Heart right ventricle (tissue), 16 donors: ENCODE measurements at regions not wholly inside any gene's neighbourhood (a gene's known extent, or its start where the extent isn't known, plus 50 kb on each side); places are given as distances from the start of the nearest gene placed in this dataset.
A peak's percentile ranks its signal among the peaks of the same experiment; 100 is the strongest.
"Not testable (repeated sequence)": the region's sequence is repeated elsewhere in the genome, so short reads cannot be mapped to it uniquely, and the experiment has no call there.

Experiments
- ATAC-seq, 8 donors: fragments of 200-7000 bp; cut with Tn5 transposase; one replicate each; pipeline ENCODE4 v1.9.1; 2020; ENCODE audit warnings: mild to moderate bottlenecking in 8 of 8, moderate library complexity in 8 of 8, moderate number of reproducible peaks in 1 of 8
- DNase-seq, 2 donors: peaks; one replicate each; pipeline ENCODE4 v3.0.0-alpha.2; 2020
- H3K27ac ChIP-seq, 10 donors: fragments of 200-600 bp; sonication (generic) in 2 of 10; one replicate each; pipeline versions ENCODE4 v1.5.0 to v1.8.0; 2020 to 2022; ENCODE audit warnings: mild to moderate bottlenecking in 3 of 10
- H3K27me3 ChIP-seq, 7 donors: fragments of 200-600 bp; one replicate each; pipeline ENCODE4 v1.8.0; 2021 to 2022; ENCODE audit warnings: mild to moderate bottlenecking in 2 of 7
- H3K36me3 ChIP-seq, 9 donors: fragments of 200-600 bp; sonication (generic) in 1 of 9; one replicate each; pipeline versions ENCODE4 v1.5.0 to v1.8.0; 2020 to 2022; ENCODE audit warnings: mild to moderate bottlenecking in 2 of 9
- H3K4me1 ChIP-seq, 9 donors: fragments of 200-600 bp; sonication (generic) in 1 of 9; one replicate each; pipeline versions ENCODE4 v1.5.0 to v1.8.0; 2020 to 2022; ENCODE audit warnings: mild to moderate bottlenecking in 4 of 9
- H3K4me3 ChIP-seq, 10 donors: fragments of 200-600 bp; sonication (generic) in 2 of 10; one replicate each; pipeline versions ENCODE4 v1.5.0 to v1.8.0; 2020 to 2022; ENCODE audit warnings: mild to moderate bottlenecking in 7 of 10, moderate library complexity in 2 of 10
- H3K9me3 ChIP-seq, 11 donors: fragments of 200-600 bp in 10 of 11; sonication (generic) in 2 of 11; one replicate each; pipeline versions ENCODE4 v1.5.0 to v1.8.0; 2013 to 2022; ENCODE audit warnings: mild to moderate bottlenecking in 2 of 11, control low read depth in 1 of 11, moderate library complexity in 1 of 11
- WGBS, 2 donors: extraction: QIAGEN DNeasy Blood & Tissue Kit; methylation state at CpG; one replicate each; pipeline ENCODE4 v1.1.7; 2013; ENCODE audit warnings: inconsistent platforms in 1 of 2; 5-methylcytosine and 5-hydroxymethylcytosine counted together
- intact Hi-C, 10 donors: fragments of 100-400 bp; cut with DNase I; formaldehyde crosslinking; loops; one replicate each; pipeline versions ENCODE4 v1.11.1 to v1.14.2; 2022
- TF ChIP-seq, protein P1 (sequence below), 9 donors: fragments of 200-600 bp; sonication (generic) in 2 of 9; IDR thresholded peaks; one replicate each; pipeline versions ENCODE4 v1.5.0 to v1.8.0; 2021 to 2022; ENCODE audit warnings: antibody characterized with exemption in 9 of 9, mild to moderate bottlenecking in 5 of 9, moderate library complexity in 1 of 9
- donor health status: Arrhythmogenic right ventricular cardiomyopathy.
- donor health status: ischemic (EF 13 %, LVEDD 7.1; RV severe dilation, severe dysfunction).
- donor health status: healthy with polysubstance abuse.
- donor health status: DM: no; HTN: yes; CAD: no.
- donor health status: DM: no; HTN: no; CAD: no.
- donor health status: ischemic (EF 25% LVEDD 6.9; RV normal size, moderate dysfunction).
- donor health status: ischemic (EF 25% LVEDD 5.7; RV mildly dilated, moderate dysfunction).
- donor health status: healthy.
- donor health status: DM: yes; HTN: yes; CAD: no.
- donor health status: Ischemic cardiomyopathy.
- donor health status: ischemic (EF 35%, LVEDD 5.7; RV mildly dilated, moderate dysfunction).
- donor health status: nonischemic (EF 11% LVEDD 7.7; RV severe dilation, severe dysfunction).
- donor health status: DM: yes; HTN: yes; CAD: no.
- donor health status: PGD.
- donor health status: ischemic (EF 29% LVEDD 5.4; RV normal size, mild dysfunction).
- donor health status: nonischemic (EF 23%, LVEDD 6.1; RV moderate dilation, normal function).

DNA sequence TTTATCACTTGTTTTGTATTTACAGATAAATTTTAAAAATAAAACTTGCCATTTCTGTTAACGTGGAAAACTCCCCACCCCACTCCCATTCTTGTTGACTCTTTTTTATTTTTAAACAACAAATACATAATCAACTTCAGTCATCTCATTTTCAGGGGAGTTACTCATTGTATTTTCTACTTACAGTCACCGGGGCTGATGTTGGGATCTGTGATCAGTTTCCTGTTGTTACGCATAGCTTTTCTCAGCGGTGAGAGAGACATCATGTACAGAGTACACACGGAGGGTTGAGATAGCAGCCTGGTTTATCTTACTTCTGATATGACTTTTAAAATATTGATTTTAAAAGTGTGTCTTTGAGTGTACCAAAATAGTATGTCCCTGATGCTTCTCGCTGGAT lies 248.0 kb upstream of the PLGLB2 start:
- Histone ChIP-seq H3K4me1 (peaks cover 0 to 30% (median 13%) of the 10 kb centered on the region in 9 donors), H3K4me3 (peak overlapping the region in 4 of 10 donors; percentile 3 to 11 (median 8)), H3K27ac (peak overlapping the region in 4 of 10 donors; percentile 13 to 65 (median 42))
- H3K36me3 ChIP-seq, DNase-seq, H3K27me3 ChIP-seq, H3K9me3 ChIP-seq, intact Hi-C loops: not testable (repeated sequence)
- peak in 2 of 8 donors; percentile 23 to 30 for ATAC-seq
- 20 to 31% methylated on average over 3 to 4 of the region's 6 CpGs for WGBS, 2 donors

- H3K9me3 ChIP-seq, H3K36me3 ChIP-seq, DNase-seq, intact Hi-C loops, H3K27me3 ChIP-seq, ATAC-seq: not testable (repeated sequence)
- peak overlapping the region in 4 of 10 donors; percentile 3 to 11 (median 8) for H3K4me3 ChIP-seq
- peaks cover 0 to 24% (median 9%) of the 10 kb centered on the region in 9 donors for H3K4me1 ChIP-seq
- H3K27ac ChIP-seq, result peak overlapping the region in 5 of 10 donors; percentile 9 to 65 (median 35)
Observed at GRCh38 chr2:87500421-87500820, 247.5 kb upstream of the PLGLB2 start.

- Histone ChIP-seq H3K27ac (peak overlapping the region in 2 of 10 donors; percentile 13 to 65), H3K4me1 (peaks cover 0 to 20% (median 8%) of the 10 kb centered on the region in 9 donors)
- H3K36me3 ChIP-seq, H3K4me3 ChIP-seq, ATAC-seq, intact Hi-C loops, DNase-seq, H3K27me3 ChIP-seq, H3K9me3 ChIP-seq: not testable (repeated sequence)
- WGBS, 2 donors, result 61 to 74% methylated on average over 9 to 10 of the region's 11 CpGs
Observed at GRCh38 chr2:87500951-87501350, 246.9 kb upstream of the PLGLB2 start.

DNA sequence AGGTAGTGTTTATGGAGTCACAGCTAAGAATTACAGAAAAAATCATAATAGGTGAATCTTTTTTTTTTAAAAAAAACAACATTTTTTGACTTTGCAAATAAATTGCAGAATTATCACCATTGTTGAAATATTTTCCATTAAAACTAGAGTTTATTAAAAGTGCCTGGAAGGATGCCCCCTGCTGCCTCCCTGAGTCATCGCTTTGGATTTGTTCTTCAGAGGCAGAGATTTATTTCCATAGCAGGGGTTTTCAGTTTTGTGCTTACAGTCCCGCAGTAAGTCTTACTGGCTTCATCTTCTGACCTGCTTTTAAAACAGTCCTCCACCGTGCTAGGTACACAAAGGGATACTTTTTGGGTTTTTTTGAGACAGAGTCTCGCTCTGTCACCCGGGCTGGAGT lies 244.9 kb upstream of the PLGLB2 start:
- ATAC-seq, H3K9me3 ChIP-seq, H3K27me3 ChIP-seq, H3K4me3 ChIP-seq, DNase-seq, intact Hi-C loops, H3K27ac ChIP-seq, H3K36me3 ChIP-seq: not testable (repeated sequence)
- WGBS, 2 donors, result 96 to 98% methylated on average over 3 to 4 of the region's 5 CpGs
- peaks cover 0 to 17% (median 7%) of the 10 kb centered on the region in 9 donors for H3K4me1 ChIP-seq
- TF ChIP-seq, protein P1, sequence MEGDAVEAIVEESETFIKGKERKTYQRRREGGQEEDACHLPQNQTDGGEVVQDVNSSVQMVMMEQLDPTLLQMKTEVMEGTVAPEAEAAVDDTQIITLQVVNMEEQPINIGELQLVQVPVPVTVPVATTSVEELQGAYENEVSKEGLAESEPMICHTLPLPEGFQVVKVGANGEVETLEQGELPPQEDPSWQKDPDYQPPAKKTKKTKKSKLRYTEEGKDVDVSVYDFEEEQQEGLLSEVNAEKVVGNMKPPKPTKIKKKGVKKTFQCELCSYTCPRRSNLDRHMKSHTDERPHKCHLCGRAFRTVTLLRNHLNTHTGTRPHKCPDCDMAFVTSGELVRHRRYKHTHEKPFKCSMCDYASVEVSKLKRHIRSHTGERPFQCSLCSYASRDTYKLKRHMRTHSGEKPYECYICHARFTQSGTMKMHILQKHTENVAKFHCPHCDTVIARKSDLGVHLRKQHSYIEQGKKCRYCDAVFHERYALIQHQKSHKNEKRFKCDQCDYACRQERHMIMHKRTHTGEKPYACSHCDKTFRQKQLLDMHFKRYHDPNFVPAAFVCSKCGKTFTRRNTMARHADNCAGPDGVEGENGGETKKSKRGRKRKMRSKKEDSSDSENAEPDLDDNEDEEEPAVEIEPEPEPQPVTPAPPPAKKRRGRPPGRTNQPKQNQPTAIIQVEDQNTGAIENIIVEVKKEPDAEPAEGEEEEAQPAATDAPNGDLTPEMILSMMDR (IDR thresholded peaks at IDR 0.05), result peak in 2 of 9 donors; percentile 18 to 33

GRCh38 chr2:87505239-87505638 lies 242.6 kb upstream of the PLGLB2 start:
- H3K27ac ChIP-seq, H3K27me3 ChIP-seq, intact Hi-C loops, H3K4me3 ChIP-seq, H3K36me3 ChIP-seq, DNase-seq, H3K9me3 ChIP-seq: not testable (repeated sequence)
- H3K4me1 ChIP-seq, result peaks cover 0 to 18% (median 11%) of the 10 kb centered on the region in 9 donors
- WGBS, 2 donors, result no CpG with 5 or more reads among the region's 3 CpGs
- peak in 1 of 8 donors; percentile 26 for ATAC-seq

DNA sequence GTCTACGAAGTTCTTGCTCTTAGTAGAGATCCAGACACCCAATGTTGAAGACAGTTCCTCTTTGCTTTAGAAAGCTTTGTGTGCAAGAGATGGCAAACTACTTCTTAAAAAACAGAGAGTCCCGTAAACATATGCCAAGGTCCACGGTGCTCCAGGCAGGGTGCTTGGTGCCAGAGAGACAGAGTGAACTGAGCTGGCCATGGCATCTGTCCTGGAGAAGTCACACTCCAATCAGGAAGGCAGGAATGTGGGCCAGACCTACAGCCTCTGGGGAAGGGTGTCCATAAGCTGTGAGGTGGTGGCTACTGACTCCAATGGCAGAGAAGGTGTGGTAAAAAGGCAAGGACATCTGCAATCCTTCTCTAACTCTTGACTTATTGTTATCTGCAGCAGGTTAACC lies 242.0 kb upstream of the PLGLB2 start:
- intact Hi-C loops, H3K4me3 ChIP-seq, H3K27ac ChIP-seq, H3K36me3 ChIP-seq, H3K27me3 ChIP-seq, DNase-seq, H3K9me3 ChIP-seq: not testable (repeated sequence)
- ATAC-seq, result peak in 2 of 8 donors; percentile 10 to 78
- no CpG with 5 or more reads among the region's 3 CpGs for WGBS, 2 donors
- H3K4me1 ChIP-seq, result peaks cover 0 to 17% (median 7%) of the 10 kb centered on the region in 9 donors

GRCh38 chr2:87507378-87508348 lies 240.2 kb upstream of the PLGLB2 start:
- DNase-seq, intact Hi-C loops, H3K9me3 ChIP-seq, H3K36me3 ChIP-seq, H3K4me3 ChIP-seq, H3K27me3 ChIP-seq: not testable (repeated sequence)
- 54 to 64% methylated on average over 6 to 9 of the region's 13 CpGs for whole genome bisulfite sequencing, 2 donors
- peak; percentile 56 to 87 (median 70) for ATAC-seq
- H3K4me1 ChIP-seq, result peaks cover 0 to 17% (median 7%) of the 10 kb centered on the region in 9 donors
- H3K27ac ChIP-seq, result peak overlapping the region in 5 of 10 donors; percentile 17 to 56 (median 43)

DNA sequence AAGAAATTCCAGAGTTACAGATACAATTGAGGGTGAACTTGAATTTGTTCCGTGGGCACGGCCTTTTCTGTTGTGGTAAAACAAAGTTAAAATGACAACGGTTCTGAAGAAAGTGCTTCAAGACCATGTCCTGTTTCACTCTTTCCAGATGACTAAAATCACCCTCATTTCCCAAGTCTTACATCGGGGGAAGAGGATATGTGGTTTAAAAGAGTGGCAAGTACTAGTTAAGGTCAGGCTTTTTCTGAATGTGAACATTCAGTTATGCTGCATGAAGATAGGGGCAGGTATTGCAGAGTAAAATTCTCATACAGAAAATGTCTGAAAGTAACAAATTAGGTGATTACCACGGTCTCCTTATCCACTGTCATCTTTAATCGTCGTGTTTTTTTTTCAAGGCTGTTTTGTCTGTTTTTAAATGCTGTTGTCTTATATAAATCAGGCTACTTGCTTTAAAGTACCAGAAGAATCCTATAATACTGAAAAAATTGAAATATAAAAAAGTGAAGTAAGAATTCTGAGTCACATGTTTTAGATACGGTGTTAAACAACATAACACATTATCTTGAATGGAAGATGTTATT lies 236.6 kb upstream of the PLGLB2 start:
- ATAC-seq, H3K9me3 ChIP-seq, H3K4me3 ChIP-seq, H3K36me3 ChIP-seq, H3K27me3 ChIP-seq, DNase-seq, intact Hi-C loops: not testable (repeated sequence)
- peak overlapping the region in 1 of 10 donors; percentile 75 for H3K27ac ChIP-seq
- H3K4me1 ChIP-seq, result peaks cover 0 to 17% (median 7%) of the 10 kb centered on the region in 9 donors
- WGBS, 2 donors, result 81 to 89% methylated on average over 3 of the region's 8 CpGs

- WGBS, 2 donors, result 62 to 84% methylated on average over 2 to 3 of the region's 6 CpGs
- H3K27ac ChIP-seq, ATAC-seq, DNase-seq, intact Hi-C loops, H3K9me3 ChIP-seq, H3K36me3 ChIP-seq, H3K4me3 ChIP-seq, H3K27me3 ChIP-seq: not testable (repeated sequence)
- H3K4me1 ChIP-seq, result peaks cover 0 to 24% (median 6%) of the 10 kb centered on the region in 9 donors
Observed at GRCh38 chr2:87512864-87513530, 234.9 kb upstream of the PLGLB2 start.
